H9 (cell line): ENCODE measurements at regions not wholly inside any gene's neighbourhood (a gene's known extent, or its start where the extent isn't known, plus 50 kb on each side); places are given as distances from the start of the nearest gene placed in this dataset.

Source experiments
- DNase-seq: peaks from one replicate; pipeline ENCODE4 v3.0.0-alpha.2; 2017
- H2AFZ ChIP-seq: one replicate; pipeline ENCODE4 v1.6.1; 2013; ENCODE audit warnings: mild to moderate bottlenecking, low read length, control low read depth, moderate library complexity
- H2AK5ac ChIP-seq: 2 replicates; pipeline ENCODE4 v1.6.1; 2013; ENCODE audit warnings: low read length, control low read depth, mixed read lengths; ENCODE audit not compliant: insufficient read length
- H2BK120ac ChIP-seq: one replicate; pipeline ENCODE4 v1.6.1; 2013; ENCODE audit warnings: low read depth, mild to moderate bottlenecking, low read length, control low read depth, inconsistent platforms; ENCODE audit not compliant: poor library complexity, severe bottlenecking
- H2BK12ac ChIP-seq: 2 replicates; pipeline ENCODE4 v1.6.1; 2013; ENCODE audit warnings: low read length, control low read depth, mixed read lengths, low read depth; ENCODE audit not compliant: insufficient read length
- H2BK15ac ChIP-seq: 2 replicates; pipeline ENCODE4 v1.6.1; 2013; ENCODE audit warnings: low read depth, low read length, control low read depth
- H2BK20ac ChIP-seq: one replicate; pipeline ENCODE4 v1.6.1; 2013; ENCODE audit warnings: low read depth, mild to moderate bottlenecking, low read length, control low read depth, inconsistent platforms; ENCODE audit not compliant: poor library complexity, severe bottlenecking
- H2BK5ac ChIP-seq: 2 replicates; pipeline ENCODE4 v1.6.1; 2013; ENCODE audit warnings: low read length, control low read depth, mixed read lengths; ENCODE audit not compliant: insufficient read length
- H3K14ac ChIP-seq: 2 replicates; pipeline ENCODE4 v1.6.1; 2013; ENCODE audit warnings: low read length, control low read depth; ENCODE audit not compliant: insufficient read depth
- H3K18ac ChIP-seq: 2 replicates; pipeline ENCODE4 v1.6.1; 2013; ENCODE audit warnings: low read depth, mild to moderate bottlenecking, mixed read lengths, low read length, control low read depth; ENCODE audit not compliant: insufficient read length
- H3K23ac ChIP-seq: 2 replicates; pipeline ENCODE4 v1.6.1; 2013; ENCODE audit warnings: low read length, control low read depth, mixed read lengths, low read depth; ENCODE audit not compliant: insufficient read length
- H3K23me2 ChIP-seq: 2 replicates; pipeline ENCODE4 v1.6.1; 2013; ENCODE audit warnings: low read depth, mild to moderate bottlenecking, mixed read lengths, low read length, control low read depth; ENCODE audit not compliant: insufficient read length, poor library complexity, severe bottlenecking
- H3K27ac ChIP-seq: 2 replicates; pipeline ENCODE4 v1.5.1; 2013; ENCODE audit warnings: low read length, control low read depth, mixed read lengths, low read depth; ENCODE audit not compliant: insufficient read length
- H3K27me3 ChIP-seq: 2 replicates; pipeline ENCODE4 v1.6.1; 2013; ENCODE audit warnings: low read length, control low read depth, inconsistent platforms; ENCODE audit not compliant: insufficient read depth
- H3K4ac ChIP-seq: 2 replicates; pipeline ENCODE4 v1.6.1; 2013; ENCODE audit warnings: low read depth, mild to moderate bottlenecking, control low read depth, inconsistent platforms, low read length, moderate library complexity
- H3K4me1 ChIP-seq: 2 replicates; pipeline ENCODE4 v1.6.1; 2013; ENCODE audit warnings: low read length, control low read depth, inconsistent platforms; ENCODE audit not compliant: insufficient read depth
- H3K4me2 ChIP-seq: 2 replicates; pipeline ENCODE4 v1.6.1; 2013; ENCODE audit warnings: low read length, control low read depth, mixed read lengths; ENCODE audit not compliant: insufficient read length, insufficient read depth
- H3K56ac ChIP-seq: 2 replicates; pipeline ENCODE4 v1.6.1; 2013; ENCODE audit warnings: low read depth, mild to moderate bottlenecking, mixed read lengths, low read length, control low read depth; ENCODE audit not compliant: insufficient read length
- H3K79me1 ChIP-seq: 2 replicates; pipeline ENCODE4 v1.6.1; 2013; ENCODE audit warnings: low read depth, mild to moderate bottlenecking, moderate library complexity, low read length, control low read depth, inconsistent platforms; ENCODE audit not compliant: insufficient read depth, poor library complexity, severe bottlenecking
- H3K79me2 ChIP-seq: 2 replicates; pipeline ENCODE4 v1.6.1; 2013; ENCODE audit warnings: low read length, control low read depth, inconsistent platforms; ENCODE audit not compliant: insufficient read depth
- H3K9ac ChIP-seq: 2 replicates; pipeline ENCODE4 v1.6.1; 2013; ENCODE audit warnings: low read length, control low read depth, mixed read lengths; ENCODE audit not compliant: insufficient read length; ENCODE audit errors: extremely low read depth
- H3K9me3 ChIP-seq: one replicate; pipeline ENCODE4 v1.6.1; 2013; ENCODE audit warnings: low read depth, low read length, inconsistent platforms; ENCODE audit not compliant: control insufficient read depth
- H3T11ph ChIP-seq: one replicate; pipeline ENCODE4 v1.6.1; 2013; ENCODE audit warnings: mild to moderate bottlenecking, low read length, control low read depth, inconsistent platforms
- H4K20me1 ChIP-seq: one replicate; pipeline ENCODE4 v1.6.1; 2013; ENCODE audit not compliant: control insufficient read depth, insufficient read length, insufficient read depth
- H4K5ac ChIP-seq: 2 replicates; pipeline ENCODE4 v1.6.1; 2013; ENCODE audit warnings: low read depth, mild to moderate bottlenecking, mixed read lengths, low read length, control low read depth; ENCODE audit not compliant: insufficient read length
- H4K8ac ChIP-seq: replicated peaks from 2 replicates; pipeline ENCODE4 v1.6.1; 2013; ENCODE audit warnings: low read length, control low read depth, mixed read lengths, low read depth; ENCODE audit not compliant: insufficient read length
- H4K91ac ChIP-seq: 2 replicates; pipeline ENCODE4 v1.6.1; 2013; ENCODE audit warnings: low read depth, mild to moderate bottlenecking, moderate library complexity, mixed read lengths, low read length, control low read depth; ENCODE audit not compliant: insufficient read length
- H3K27ac Mint-ChIP-seq, 3 experiments: 2 replicates in 2 of 3; 3 replicates in 1 of 3; pipeline ENCODE4 v1.8.0; 2020 to 2021; ENCODE audit warnings: mixed read lengths in 3 of 3, mild to moderate bottlenecking in 1 of 3, moderate library complexity in 1 of 3
- H3K27me3 Mint-ChIP-seq: 2 replicates; pipeline ENCODE4 v1.8.0; 2021; ENCODE audit warnings: low read depth, mild to moderate bottlenecking, moderate library complexity, mixed read lengths
- H3K36me3 Mint-ChIP-seq, 3 experiments: 2 replicates in 2 of 3; 3 replicates in 1 of 3; pipeline ENCODE4 v1.8.0; 2020 to 2021; ENCODE audit warnings: low read depth in 3 of 3, mixed read lengths in 3 of 3; ENCODE audit not compliant: insufficient read depth in 1 of 3
- H3K4me1 Mint-ChIP-seq, 2 experiments: 2 replicates each; pipeline ENCODE4 v1.8.0; 2020; ENCODE audit warnings: mixed read lengths in 2 of 2
- H3K4me3 Mint-ChIP-seq, 2 experiments: 2 replicates in 1 of 2; 3 replicates in 1 of 2; pipeline ENCODE4 v1.8.0; 2020 to 2021; ENCODE audit warnings: mild to moderate bottlenecking in 2 of 2, mixed read lengths in 2 of 2, moderate library complexity in 1 of 2
- H3K9me3 Mint-ChIP-seq, 2 experiments: 2 replicates in 1 of 2; 3 replicates in 1 of 2; pipeline ENCODE4 v1.8.0; 2020; ENCODE audit warnings: mild to moderate bottlenecking in 2 of 2, mixed read lengths in 2 of 2, moderate library complexity in 1 of 2
- WGBS: extraction: QIAGEN DNeasy Blood & Tissue Kit; methylation state at CpG from one replicate; pipeline ENCODE4 v1.1.7; 2013; ENCODE audit warnings: missing lambda C conversion rate, low lambda C conversion rate, mixed read lengths; ENCODE audit not compliant: insufficient read length; ENCODE audit errors: extremely low coverage; 5-methylcytosine and 5-hydroxymethylcytosine counted together
- TF ChIP-seq, protein P1 (sequence below): fragments of 200-600 bp; sonication (generic); conservative IDR thresholded peaks from 3 replicates; pipeline ENCODE4 v1.8.0; 2021; ENCODE audit warnings: antibody characterized with exemption, mild to moderate bottlenecking

GRCh38 chr5:142222866-142223558 lies 101.8 kb downstream of the SPRY4 start:
- Histone ChIP-seq H3K23ac (no peak overlapping the region), H3K4me1 (peaks cover 8% of the 10 kb centered on the region; the same call in 1 of the 2 replicates), H2AFZ (no peak overlapping the region), H3K9me3 (no peaks in the 10 kb centered on the region), H3K14ac (no peak overlapping the region), H2BK12ac (no peak overlapping the region), H3K4ac (no peak overlapping the region), H3K56ac (no peak overlapping the region), H3T11ph (no peak overlapping the region), H2BK20ac (no peak overlapping the region), H2AK5ac (no peak overlapping the region), H3K79me2 (no peaks in the 10 kb centered on the region), H3K18ac (no peak overlapping the region), H4K8ac (no peak overlapping the region), H2BK5ac (no peak overlapping the region), H3K4me2 (no peak overlapping the region), H4K20me1 (no peaks in the 10 kb centered on the region), H2BK120ac (no peak overlapping the region), H3K23me2 (no peaks in the 10 kb centered on the region), H3K27ac (no peak overlapping the region), H3K9ac (no peak overlapping the region), H4K91ac (no peak overlapping the region), H4K5ac (no peak overlapping the region), H3K79me1 (no peaks in the 10 kb centered on the region), H3K27me3 (no peaks in the 10 kb centered on the region), H2BK15ac (no peak overlapping the region)
- peaks cover 0 to 3% of the 10 kb centered on the region in 2 experiments; a peak in 1 of 5 replicates for H3K9me3 Mint-ChIP-seq
- H3K36me3 Mint-ChIP-seq: no peaks in the 10 kb centered on the region
- H3K27ac Mint-ChIP-seq: peak overlapping the region in 1 of 3 experiments; percentile 65; a peak in 1 of 7 replicates
- TF ChIP-seq, protein P1, sequence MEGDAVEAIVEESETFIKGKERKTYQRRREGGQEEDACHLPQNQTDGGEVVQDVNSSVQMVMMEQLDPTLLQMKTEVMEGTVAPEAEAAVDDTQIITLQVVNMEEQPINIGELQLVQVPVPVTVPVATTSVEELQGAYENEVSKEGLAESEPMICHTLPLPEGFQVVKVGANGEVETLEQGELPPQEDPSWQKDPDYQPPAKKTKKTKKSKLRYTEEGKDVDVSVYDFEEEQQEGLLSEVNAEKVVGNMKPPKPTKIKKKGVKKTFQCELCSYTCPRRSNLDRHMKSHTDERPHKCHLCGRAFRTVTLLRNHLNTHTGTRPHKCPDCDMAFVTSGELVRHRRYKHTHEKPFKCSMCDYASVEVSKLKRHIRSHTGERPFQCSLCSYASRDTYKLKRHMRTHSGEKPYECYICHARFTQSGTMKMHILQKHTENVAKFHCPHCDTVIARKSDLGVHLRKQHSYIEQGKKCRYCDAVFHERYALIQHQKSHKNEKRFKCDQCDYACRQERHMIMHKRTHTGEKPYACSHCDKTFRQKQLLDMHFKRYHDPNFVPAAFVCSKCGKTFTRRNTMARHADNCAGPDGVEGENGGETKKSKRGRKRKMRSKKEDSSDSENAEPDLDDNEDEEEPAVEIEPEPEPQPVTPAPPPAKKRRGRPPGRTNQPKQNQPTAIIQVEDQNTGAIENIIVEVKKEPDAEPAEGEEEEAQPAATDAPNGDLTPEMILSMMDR: peak; percentile 28; the same call in 2 of the 3 replicates
- peaks cover 33 to 41% of the 10 kb centered on the region in 2 experiments for H3K4me1 Mint-ChIP-seq
- no peak for DNase-seq
- no peak overlapping the region; a peak in 1 of 5 replicates for H3K4me3 Mint-ChIP-seq
- no CpG with 5 or more reads among the region's 12 CpGs for WGBS
- H3K27me3 Mint-ChIP-seq: peaks cover 2% of the 10 kb centered on the region; the same call in 1 of the 2 replicates
